Naive thymus-derived CD8-positive, alpha-beta T cell (primary cell): ENCODE measurements at regions not wholly inside any gene's neighbourhood (a gene's known extent, or its start where the extent isn't known, plus 50 kb on each side); places are given as distances from the start of the nearest gene placed in this dataset.
A peak's percentile ranks its signal among the peaks of the same experiment; 100 is the strongest.
"Not testable (repeated sequence)": the region's sequence is repeated elsewhere in the genome, so short reads cannot be mapped to it uniquely, and the experiment has no call there.

ENCODE experiments used
- ATAC-seq, 2 donors: fragments of 150-1000 bp; cut with Tn5 transposase in 1 of 2; sonication (Bioruptor Pico), chemical (Tn5 transposase) in 1 of 2; 1 replicate in 1 of 2; 2 replicates in 1 of 2; pipeline ENCODE4 v1.10.0; 2021; ENCODE audit warnings: mild to moderate bottlenecking in 2 of 2, moderate library complexity in 2 of 2
- POLR2A ChIA-PET: fragments of 350-600 bp; sonication (Branson Sonifier 250); formaldehyde crosslinking; loops from one replicate; lab custom pipeline; 2021; ENCODE audit warnings: antibody characterized with exemption; lab: Charles Lee
- DNase-seq, 10 donors: peaks; one replicate each; pipeline versions ENCODE4 v3.0.0 to v3.0.0-alpha.2; 2020 to 2022
- H3K27ac Mint-ChIP-seq, 10 donors: one replicate each; pipeline ENCODE4 v1.8.0; 2020 to 2022; ENCODE audit warnings: mild to moderate bottlenecking in 10 of 10, mixed read lengths in 10 of 10, moderate library complexity in 4 of 10, inconsistent platforms in 1 of 10
- H3K27me3 Mint-ChIP-seq, 5 donors: one replicate each; pipeline ENCODE4 v1.8.0; 2021 to 2022; ENCODE audit warnings: mixed read lengths in 5 of 5
- H3K36me3 Mint-ChIP-seq, 3 donors: one replicate each; pipeline ENCODE4 v1.8.0; 2020 to 2022; ENCODE audit warnings: mixed read lengths in 3 of 3, mild to moderate bottlenecking in 2 of 3, inconsistent platforms in 1 of 3
- H3K4me1 Mint-ChIP-seq, 4 donors: one replicate each; pipeline ENCODE4 v1.8.0; 2021 to 2022; ENCODE audit warnings: mixed read lengths in 4 of 4
- H3K4me3 Mint-ChIP-seq, 10 donors: one replicate each; pipeline ENCODE4 v1.8.0; 2020 to 2022; ENCODE audit warnings: mild to moderate bottlenecking in 10 of 10, mixed read lengths in 10 of 10, moderate library complexity in 6 of 10, inconsistent platforms in 1 of 10
- H3K9me3 Mint-ChIP-seq, 9 donors: one replicate each; pipeline ENCODE4 v1.8.0; 2020 to 2022; ENCODE audit warnings: mixed read lengths in 9 of 9, mild to moderate bottlenecking in 3 of 9, inconsistent platforms in 1 of 9, moderate library complexity in 1 of 9

GRCh38 chr2:221752781-221753180 lies 180.7 kb upstream of the EPHA4 start:
- POLR2A ChIA-PET: no interaction called here
- ATAC-seq (no peak), DNase-seq (no peak)
- H3K27me3 Mint-ChIP-seq: no peaks in the 10 kb centered on the region
- H3K36me3 Mint-ChIP-seq: peaks cover 0 to 2% (median 0%) of the 10 kb centered on the region in 3 donors
- H3K4me3 Mint-ChIP-seq: no peak overlapping the region
- H3K4me1 Mint-ChIP-seq: no peaks in the 10 kb centered on the region
- H3K27ac Mint-ChIP-seq: no peak overlapping the region
- H3K9me3 Mint-ChIP-seq: peaks cover 0 to 13% (median 2%) of the 10 kb centered on the region in 9 donors

DNA sequence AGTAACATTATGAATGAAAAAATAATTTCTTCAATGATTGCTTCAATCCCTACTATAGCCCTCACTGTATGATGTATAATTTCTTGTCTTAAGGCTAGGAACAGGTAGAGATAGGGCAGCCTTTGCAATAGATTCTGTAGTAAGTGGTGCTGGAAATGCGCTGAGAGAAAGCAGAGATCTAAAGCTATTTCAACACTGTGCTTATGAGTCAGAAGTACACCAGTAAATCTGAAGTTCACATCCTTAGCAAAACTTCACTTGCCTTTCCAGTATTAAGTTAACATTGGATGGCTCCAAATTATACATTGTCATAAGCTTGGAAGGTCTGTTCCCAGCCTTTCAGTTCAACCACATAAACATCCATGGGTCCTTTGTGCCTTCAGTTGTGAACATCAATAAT lies 178.2 kb upstream of the EPHA4 start:
- POLR2A ChIA-PET: no interaction called here
- no peak for ATAC-seq
- Mint-ChIP-seq H3K4me1 (no peaks in the 10 kb centered on the region), H3K9me3 (peaks cover 0 to 13% (median 2%) of the 10 kb centered on the region in 9 donors), H3K27me3 (no peaks in the 10 kb centered on the region), H3K4me3 (no peak overlapping the region), H3K27ac (no peak overlapping the region), H3K36me3 (no peaks in the 10 kb centered on the region)
- DNase-seq: no peak

DNA sequence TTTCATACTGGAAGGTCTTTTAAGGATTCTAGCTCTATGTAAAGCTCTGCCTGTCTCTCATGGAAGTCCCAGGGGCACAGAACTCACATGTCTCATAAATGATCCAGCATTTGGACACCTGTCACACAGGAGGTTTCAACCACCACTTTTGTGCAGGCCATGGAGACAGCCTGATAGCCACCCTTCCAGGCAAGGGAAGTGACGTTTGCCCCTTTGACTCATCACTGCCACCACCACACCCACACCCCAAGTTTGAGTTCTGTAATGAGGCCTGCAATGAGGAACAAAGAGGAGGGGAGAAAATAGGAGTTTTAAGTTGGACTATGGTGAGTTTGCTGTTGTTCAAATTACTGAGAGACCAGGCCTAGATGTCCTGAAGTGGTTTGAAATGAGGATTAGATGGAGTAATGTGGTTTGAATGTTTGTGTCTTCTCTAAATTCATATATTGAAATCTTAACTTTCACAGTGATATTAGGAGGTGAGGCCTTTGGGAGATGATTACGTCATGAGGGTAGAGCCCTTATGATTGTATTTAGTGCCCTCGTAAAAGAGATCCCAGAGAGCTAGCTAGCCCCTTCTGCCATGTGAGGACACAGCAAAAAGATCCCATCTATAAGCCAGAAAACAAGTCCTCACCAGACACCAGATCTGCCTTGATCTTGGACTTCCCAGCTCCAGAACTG lies 175.3 kb upstream of the EPHA4 start:
- Mint-ChIP-seq H3K36me3 (no peaks in the 10 kb centered on the region), H3K27ac (no peak overlapping the region), H3K4me1 (no peaks in the 10 kb centered on the region), H3K27me3 (no peaks in the 10 kb centered on the region), H3K4me3 (no peak overlapping the region), H3K9me3 (peaks cover 0 to 8% (median 2%) of the 10 kb centered on the region in 9 donors)
- POLR2A ChIA-PET: no interaction called here
- DNase-seq: no peak
- no peak for ATAC-seq

- POLR2A ChIA-PET: no interaction called here
- H3K4me3 Mint-ChIP-seq: no peak overlapping the region
- ATAC-seq (no peak), DNase-seq (no peak)
- no peaks in the 10 kb centered on the region for H3K36me3 Mint-ChIP-seq
- H3K27ac Mint-ChIP-seq: no peak overlapping the region
- H3K9me3 Mint-ChIP-seq: peaks cover 0 to 15% (median 4%) of the 10 kb centered on the region in 9 donors
- H3K4me1 Mint-ChIP-seq: no peaks in the 10 kb centered on the region
- H3K27me3 Mint-ChIP-seq: peaks cover 0 to 2% (median 0%) of the 10 kb centered on the region in 5 donors
Measured at GRCh38 chr2:221741496-221742211, 169.6 kb upstream of the EPHA4 start.

DNA sequence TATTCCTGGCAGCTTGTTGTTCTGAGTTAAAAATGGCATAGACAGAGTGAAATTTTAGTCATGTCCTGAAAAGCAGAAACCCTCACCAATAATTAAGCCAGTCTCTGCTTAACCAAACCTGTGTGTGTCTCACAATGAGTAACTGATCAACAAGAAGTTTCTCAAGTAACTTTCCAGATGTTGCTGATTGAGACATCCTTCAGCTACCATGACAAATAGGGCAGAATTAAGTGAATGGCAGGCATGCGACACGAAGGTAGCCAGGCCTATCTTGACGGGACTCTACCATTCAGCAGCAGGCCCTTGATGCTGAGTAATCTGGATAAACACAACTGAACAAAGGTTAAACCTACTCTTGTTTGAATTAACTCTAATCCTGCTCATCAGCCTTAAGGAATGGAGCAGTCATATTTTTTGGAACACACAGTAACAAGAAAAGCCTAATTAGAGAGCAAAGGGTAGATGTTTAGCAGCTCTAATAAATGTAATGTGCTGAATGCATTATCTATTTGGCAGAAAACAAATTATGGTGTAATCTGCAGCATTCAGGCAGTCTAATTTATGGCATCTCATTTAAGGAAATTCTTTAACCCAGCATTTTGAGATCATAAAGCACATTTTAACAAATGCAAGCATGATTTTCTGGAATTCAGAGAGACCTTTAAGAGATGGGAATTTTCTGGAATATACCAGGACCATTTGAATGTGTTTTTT lies 159.5 kb upstream of the EPHA4 start:
- H3K27me3 Mint-ChIP-seq: no peaks in the 10 kb centered on the region
- DNase-seq (no peak), ATAC-seq (no peak)
- peaks cover 0 to 10% (median 0%) of the 10 kb centered on the region in 9 donors for H3K9me3 Mint-ChIP-seq
- no peak overlapping the region for H3K4me3 Mint-ChIP-seq
- H3K27ac Mint-ChIP-seq: no peak overlapping the region
- POLR2A ChIA-PET: no interaction called here
- no peaks in the 10 kb centered on the region for H3K4me1 Mint-ChIP-seq
- H3K36me3 Mint-ChIP-seq: no peaks in the 10 kb centered on the region

DNA sequence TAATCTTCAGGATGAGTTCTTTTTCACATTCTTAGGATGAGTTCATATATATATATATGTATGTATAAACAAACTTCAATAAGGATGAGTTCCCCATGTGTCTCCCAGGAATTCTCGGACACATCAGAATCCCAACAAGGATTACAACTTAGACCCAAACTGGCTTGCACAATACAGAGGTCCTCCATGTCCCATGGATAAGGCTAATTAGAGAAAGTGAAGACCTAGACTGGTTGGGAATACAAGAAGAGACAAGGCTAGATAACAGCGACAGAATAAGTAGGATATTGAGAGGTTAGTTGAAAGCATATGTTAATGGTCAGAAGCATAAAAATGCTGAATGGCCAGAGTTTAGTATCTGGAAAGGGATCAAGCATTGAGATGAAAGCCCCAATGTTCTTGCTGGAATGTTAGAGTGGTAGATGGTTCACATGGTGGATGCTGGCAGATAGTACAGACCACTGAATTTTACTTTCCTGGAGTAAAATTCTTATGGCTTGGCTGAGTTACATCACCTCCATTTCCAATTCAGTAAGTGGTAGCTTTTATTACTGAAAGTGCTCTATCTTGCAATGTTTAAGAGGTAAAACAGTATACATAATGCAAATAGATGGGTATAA lies 154.9 kb upstream of the EPHA4 start:
- H3K27me3 Mint-ChIP-seq: peaks cover 0 to 4% (median 0%) of the 10 kb centered on the region in 5 donors
- ATAC-seq (no peak), DNase-seq (no peak)
- peaks cover 0 to 23% (median 12%) of the 10 kb centered on the region in 9 donors for H3K9me3 Mint-ChIP-seq
- no peaks in the 10 kb centered on the region for H3K4me1 Mint-ChIP-seq
- H3K36me3 Mint-ChIP-seq: peaks cover 0 to 8% (median 3%) of the 10 kb centered on the region in 3 donors
- H3K4me3 Mint-ChIP-seq: no peak overlapping the region
- POLR2A ChIA-PET: no interaction called here
- no peak overlapping the region for H3K27ac Mint-ChIP-seq

DNA sequence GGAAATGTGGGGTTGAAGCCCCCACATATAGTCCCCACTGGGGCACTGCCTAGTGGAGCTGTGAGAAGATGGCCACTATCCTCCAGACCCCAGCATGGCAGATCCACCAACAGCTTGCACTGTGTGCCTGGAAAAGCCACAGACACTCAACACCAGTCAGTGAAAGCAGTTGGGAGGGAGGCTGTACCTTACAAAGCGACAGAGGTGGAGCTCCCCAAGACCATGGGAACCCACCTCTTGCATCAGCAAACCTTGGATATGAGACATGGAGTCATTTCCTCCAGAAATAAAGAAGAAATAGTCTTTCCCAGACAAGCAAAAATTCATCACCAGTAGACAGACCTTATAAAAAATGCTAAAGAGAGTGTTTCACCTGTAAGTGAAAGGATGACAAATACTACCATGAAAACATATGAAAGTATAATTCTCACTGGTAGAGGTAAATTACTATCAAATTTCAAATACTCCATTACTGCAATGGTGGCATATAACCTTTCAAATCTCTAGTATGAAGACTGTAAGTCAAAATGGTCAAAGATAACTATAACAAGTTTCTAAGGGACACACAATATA lies 152.6 kb upstream of the EPHA4 start:
- Mint-ChIP-seq H3K9me3 (peaks cover 2 to 24% (median 14%) of the 10 kb centered on the region in 9 donors), H3K4me1 (no peaks in the 10 kb centered on the region), H3K27me3 (peaks cover 0 to 5% (median 0%) of the 10 kb centered on the region in 5 donors), H3K27ac (peak overlapping the region in 1 of 10 donors; percentile 78), H3K36me3 (peaks cover 0 to 8% (median 3%) of the 10 kb centered on the region in 3 donors), H3K4me3 (peak overlapping the region in 2 of 10 donors; percentile 20 to 74)
- POLR2A ChIA-PET: no interaction called here
- DNase-seq: peak in 1 of 10 donors; percentile 4
- ATAC-seq: peak in 1 of 2 donors; percentile 20

- DNase-seq, H3K4me3 Mint-ChIP-seq, H3K36me3 Mint-ChIP-seq, ATAC-seq, POLR2A ChIA-PET, H3K4me1 Mint-ChIP-seq, H3K27me3 Mint-ChIP-seq, H3K27ac Mint-ChIP-seq: not testable (repeated sequence)
- H3K9me3 Mint-ChIP-seq: peaks cover 4 to 30% (median 16%) of the 10 kb centered on the region in 9 donors
Measured at GRCh38 chr2:221724117-221724516, 152.0 kb upstream of the EPHA4 start.

- Mint-ChIP-seq H3K36me3 (no peaks in the 10 kb centered on the region), H3K9me3 (peaks cover 0 to 31% (median 4%) of the 10 kb centered on the region in 9 donors), H3K27me3 (peaks cover 0 to 6% (median 0%) of the 10 kb centered on the region in 5 donors), H3K27ac (no peak overlapping the region), H3K4me1 (peaks cover 0 to 2% (median 0%) of the 10 kb centered on the region in 4 donors), H3K4me3 (no peak overlapping the region)
- POLR2A ChIA-PET: no interaction called here
- no peak for DNase-seq
- ATAC-seq: no peak
Measured at GRCh38 chr2:221716426-221717303, 144.6 kb upstream of the EPHA4 start.

- H3K9me3 Mint-ChIP-seq: peaks cover 0 to 24% (median 4%) of the 10 kb centered on the region in 9 donors
- POLR2A ChIA-PET: no interaction called here
- H3K27ac Mint-ChIP-seq: no peak overlapping the region
- H3K27me3 Mint-ChIP-seq: peaks cover 0 to 6% (median 0%) of the 10 kb centered on the region in 5 donors
- ATAC-seq (no peak), DNase-seq (no peak)
- H3K4me1 Mint-ChIP-seq: peaks cover 0 to 2% (median 0%) of the 10 kb centered on the region in 4 donors
- no peak overlapping the region for H3K4me3 Mint-ChIP-seq
- H3K36me3 Mint-ChIP-seq: no peaks in the 10 kb centered on the region
Measured at GRCh38 chr2:221715523-221716247, 143.6 kb upstream of the EPHA4 start.

GRCh38 chr2:221710744-221711143 lies 138.6 kb upstream of the EPHA4 start:
- H3K4me1 Mint-ChIP-seq: peaks cover 0 to 2% (median 0%) of the 10 kb centered on the region in 4 donors
- ATAC-seq: no peak

More at GRCh38 chr2:221710744-221711143, 138.6 kb upstream of the EPHA4 start:
- POLR2A ChIA-PET: no interaction called here
- Mint-ChIP-seq H3K27me3 (peaks cover 0 to 11% (median 1%) of the 10 kb centered on the region in 5 donors), H3K36me3 (no peaks in the 10 kb centered on the region), H3K27ac (no peak overlapping the region), H3K4me3 (no peak overlapping the region), H3K9me3 (peaks cover 0 to 15% (median 3%) of the 10 kb centered on the region in 9 donors)
- DNase-seq: no peak
